GM12878 (cell line): ENCODE measurements at regions not wholly inside any gene's neighbourhood (a gene's known extent, or its start where the extent isn't known, plus 50 kb on each side); places are given as distances from the start of the nearest gene placed in this dataset.

Source experiments
- EED ChIP-seq: sonication (generic); IDR thresholded peaks from 2 replicates; pipeline ENCODE4 v1.6.1; 2016; ENCODE audit warnings: antibody characterized with exemption, low read depth
- POLR2AphosphoS5 ChIP-seq: IDR thresholded peaks from 2 replicates; pipeline ENCODE4 v1.6.1; 2011; ENCODE audit warnings: mild to moderate bottlenecking, low read length, inconsistent platforms
- RELB ChIP-seq: fragments of 450-650 bp; IDR thresholded peaks from 2 replicates; pipeline ENCODE4 v1.6.1; 2017; ENCODE audit warnings: low read depth, mild to moderate bottlenecking, moderate library complexity
- RFX5 ChIP-seq: IDR thresholded peaks from 2 replicates; pipeline ENCODE4 v1.6.1; 2011; ENCODE audit warnings: low read depth, low read length, improper control_type of control experiment
- TF ChIP-seq, protein P1 (sequence below): IDR thresholded peaks from 2 replicates; pipeline ENCODE4 v1.6.1; 2012; ENCODE audit warnings: mild to moderate bottlenecking, low read depth, low read length

DNA sequence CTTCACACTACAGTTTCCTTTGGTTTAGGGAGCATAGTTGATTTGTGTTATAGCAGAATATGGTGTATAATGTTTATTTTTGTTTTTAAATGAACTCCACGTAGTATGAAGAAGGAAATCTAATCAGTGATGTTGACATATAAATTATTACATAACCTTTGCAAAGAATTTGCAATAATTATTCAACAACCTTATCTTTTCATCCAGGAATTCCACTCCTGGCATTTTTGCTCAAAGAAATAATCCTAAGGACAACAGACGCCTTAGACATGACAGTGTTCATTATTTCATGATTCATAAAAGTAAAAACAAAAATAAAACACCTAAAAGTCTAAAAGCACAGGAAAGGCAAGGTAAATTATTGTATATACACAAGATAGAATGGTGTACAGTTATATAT, 229.2 kb downstream of the EPM2A start:
- TF ChIP-seq, protein P1, sequence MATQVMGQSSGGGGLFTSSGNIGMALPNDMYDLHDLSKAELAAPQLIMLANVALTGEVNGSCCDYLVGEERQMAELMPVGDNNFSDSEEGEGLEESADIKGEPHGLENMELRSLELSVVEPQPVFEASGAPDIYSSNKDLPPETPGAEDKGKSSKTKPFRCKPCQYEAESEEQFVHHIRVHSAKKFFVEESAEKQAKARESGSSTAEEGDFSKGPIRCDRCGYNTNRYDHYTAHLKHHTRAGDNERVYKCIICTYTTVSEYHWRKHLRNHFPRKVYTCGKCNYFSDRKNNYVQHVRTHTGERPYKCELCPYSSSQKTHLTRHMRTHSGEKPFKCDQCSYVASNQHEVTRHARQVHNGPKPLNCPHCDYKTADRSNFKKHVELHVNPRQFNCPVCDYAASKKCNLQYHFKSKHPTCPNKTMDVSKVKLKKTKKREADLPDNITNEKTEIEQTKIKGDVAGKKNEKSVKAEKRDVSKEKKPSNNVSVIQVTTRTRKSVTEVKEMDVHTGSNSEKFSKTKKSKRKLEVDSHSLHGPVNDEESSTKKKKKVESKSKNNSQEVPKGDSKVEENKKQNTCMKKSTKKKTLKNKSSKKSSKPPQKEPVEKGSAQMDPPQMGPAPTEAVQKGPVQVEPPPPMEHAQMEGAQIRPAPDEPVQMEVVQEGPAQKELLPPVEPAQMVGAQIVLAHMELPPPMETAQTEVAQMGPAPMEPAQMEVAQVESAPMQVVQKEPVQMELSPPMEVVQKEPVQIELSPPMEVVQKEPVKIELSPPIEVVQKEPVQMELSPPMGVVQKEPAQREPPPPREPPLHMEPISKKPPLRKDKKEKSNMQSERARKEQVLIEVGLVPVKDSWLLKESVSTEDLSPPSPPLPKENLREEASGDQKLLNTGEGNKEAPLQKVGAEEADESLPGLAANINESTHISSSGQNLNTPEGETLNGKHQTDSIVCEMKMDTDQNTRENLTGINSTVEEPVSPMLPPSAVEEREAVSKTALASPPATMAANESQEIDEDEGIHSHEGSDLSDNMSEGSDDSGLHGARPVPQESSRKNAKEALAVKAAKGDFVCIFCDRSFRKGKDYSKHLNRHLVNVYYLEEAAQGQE = no peak
- TF ChIP-seq EED (no peak), RFX5 (no peak), RELB (no peak), POLR2AphosphoS5 (no peak)
